Gastroesophageal sphincter (tissue), 3 donors: ENCODE measurements at regions not wholly inside any gene's neighbourhood (a gene's known extent, or its start where the extent isn't known, plus 50 kb on each side); places are given as distances from the start of the nearest gene placed in this dataset.

Source experiments
- CTCF ChIP-seq, 4 experiments: fragments of 200-600 bp in 2 of 4; fragments of 450-650 bp in 2 of 4; sonication (generic) in 1 of 4; IDR thresholded peaks; one replicate each; pipeline ENCODE4 v1.5.1; 2017 to 2019; ENCODE audit warnings: antibody characterized with exemption in 4 of 4, mild to moderate bottlenecking in 2 of 4, moderate library complexity in 2 of 4
- EP300 ChIP-seq: sonication (generic); formaldehyde crosslinking; IDR thresholded peaks from one replicate; pipeline ENCODE4 v1.6.1; 2017; ENCODE audit warnings: antibody characterized with exemption, mild to moderate bottlenecking

- TF ChIP-seq CTCF (IDR thresholded peaks at IDR 0.05) (no peak), EP300 (no peak)
These were observed 746.9 kb upstream of the MARCKS start for GRCh38 chr6:113110211-113110610.
